HEK293T (cell line): ENCODE measurements at regions not wholly inside any gene's neighbourhood (a gene's known extent, or its start where the extent isn't known, plus 50 kb on each side); places are given as distances from the start of the nearest gene placed in this dataset.

ENCODE experiments used
- CTCF ChIA-PET: fragments of 350-600 bp; formaldehyde crosslinking; extraction: SDS; loops from one replicate; lab custom pipeline; 2021; ENCODE audit warnings: antibody characterized with exemption, inconsistent platforms; lab: Yijun Ruan, JAX
- POLR2A ChIA-PET: fragments of 350-600 bp; formaldehyde crosslinking; extraction: SDS; loops from one replicate; lab custom pipeline; 2020; ENCODE audit warnings: antibody characterized with exemption, inconsistent platforms; lab: Yijun Ruan, JAX
- DNase-seq: peaks from one replicate; pipeline ENCODE4 v3.0.0; 2012; ENCODE audit warnings: mixed read lengths; ENCODE audit errors: extremely low spot score
- ARNT ChIP-seq: fragments of 450-650 bp; IDR thresholded peaks from 2 replicates; pipeline ENCODE4 v1.6.1; 2017; ENCODE audit warnings: mild to moderate bottlenecking
- BHLHE40 ChIP-seq: fragments of 450-650 bp; IDR thresholded peaks from 2 replicates; pipeline ENCODE4 v1.6.1; 2016; ENCODE audit warnings: mild to moderate bottlenecking, moderate library complexity, borderline replicate concordance
- CTBP1 ChIP-seq: fragments of 450-650 bp; IDR thresholded peaks from 2 replicates; pipeline ENCODE4 v1.6.1; 2016; ENCODE audit warnings: borderline replicate concordance
- ELF4 ChIP-seq: fragments of 450-650 bp; IDR thresholded peaks from 2 replicates; pipeline ENCODE4 v1.6.1; 2017; ENCODE audit warnings: antibody characterized with exemption
- FOXA1 ChIP-seq: fragments of 450-650 bp; IDR thresholded peaks from 2 replicates; pipeline ENCODE4 v1.6.1; 2016; ENCODE audit warnings: mild to moderate bottlenecking
- FOXK2 ChIP-seq: fragments of 450-650 bp; IDR thresholded peaks from 2 replicates; pipeline ENCODE4 v1.6.1; 2016; ENCODE audit warnings: mild to moderate bottlenecking
- FOXM1 ChIP-seq: fragments of 450-650 bp; IDR thresholded peaks from 2 replicates; pipeline ENCODE4 v1.6.1; 2017; ENCODE audit warnings: mild to moderate bottlenecking, borderline replicate concordance
- HDGF ChIP-seq: fragments of 450-650 bp; IDR thresholded peaks from 2 replicates; pipeline ENCODE4 v1.6.1; 2017; ENCODE audit warnings: antibody characterized with exemption, borderline replicate concordance
- L3MBTL2 ChIP-seq: fragments of 450-650 bp; conservative IDR thresholded peaks from 2 replicates; pipeline ENCODE4 v1.6.1; 2016; ENCODE audit warnings: mild to moderate bottlenecking
- LEF1 ChIP-seq: fragments of 450-650 bp; IDR thresholded peaks from 2 replicates; pipeline ENCODE4 v1.6.1; 2017; ENCODE audit warnings: mild to moderate bottlenecking, borderline replicate concordance
- NFRKB ChIP-seq: fragments of 450-650 bp; IDR thresholded peaks from 2 replicates; pipeline ENCODE4 v1.6.1; 2016; ENCODE audit warnings: mild to moderate bottlenecking, moderate library complexity
- SP1 ChIP-seq: fragments of 450-650 bp; IDR thresholded peaks from 2 replicates; pipeline ENCODE4 v1.6.1; 2017
- SUZ12 ChIP-seq: fragments of 450-650 bp; IDR thresholded peaks from 2 replicates; pipeline ENCODE4 v1.6.1; 2016; ENCODE audit warnings: mild to moderate bottlenecking
- TARDBP ChIP-seq: fragments of 450-650 bp; IDR thresholded peaks from 2 replicates; pipeline ENCODE4 v1.6.1; 2016
- ZNF384 ChIP-seq: fragments of 450-650 bp; IDR thresholded peaks from 2 replicates; pipeline ENCODE4 v1.6.1; 2016
- TF ChIP-seq, protein P1 (sequence below): fragments of 450-650 bp; IDR thresholded peaks from 2 replicates; pipeline ENCODE4 v1.6.1; 2016

DNA sequence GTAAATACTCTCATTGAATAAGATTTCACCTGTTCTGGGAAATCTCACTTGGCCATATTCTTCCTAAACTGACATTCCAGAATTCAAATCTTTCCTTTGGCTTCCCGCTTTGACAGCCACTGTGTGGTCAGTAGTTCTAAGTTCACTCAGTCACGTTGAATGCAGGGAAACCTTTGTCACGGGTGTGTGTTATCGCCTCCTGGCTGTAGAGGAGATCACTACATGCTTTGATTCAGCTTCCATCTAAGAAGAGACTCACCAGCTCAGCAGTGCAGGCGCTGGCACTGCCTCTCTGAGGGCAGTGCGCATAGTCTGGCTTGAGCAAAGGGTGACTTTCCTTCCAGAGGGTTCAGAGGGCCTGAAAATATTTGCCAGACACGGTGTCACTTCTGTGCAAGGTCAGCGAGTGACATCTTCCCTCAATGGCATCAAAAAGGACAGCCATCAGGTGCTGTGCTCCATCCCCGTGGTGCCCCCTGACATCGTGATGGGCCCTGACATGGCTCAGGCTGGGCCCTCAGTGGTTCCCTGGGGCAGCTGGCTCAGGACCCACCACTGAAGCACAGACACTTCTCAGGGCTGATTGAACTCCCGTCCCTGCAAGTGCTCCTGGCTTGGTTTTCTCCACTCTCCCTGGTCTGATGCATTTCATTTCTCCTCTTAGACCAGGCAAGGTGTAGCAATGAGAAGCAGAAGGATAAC lies 635.4 kb upstream of the ARGLU1 start:
- CTCF ChIA-PET: interaction anchor here (0.7 to 1.1 kb wide), 2 partner anchors 10 to 665 kb away, joined by 3 to 4 read pairs; no protein-coding TSS in a partner anchor
- peak; percentile 21 for DNase-seq

DNA sequence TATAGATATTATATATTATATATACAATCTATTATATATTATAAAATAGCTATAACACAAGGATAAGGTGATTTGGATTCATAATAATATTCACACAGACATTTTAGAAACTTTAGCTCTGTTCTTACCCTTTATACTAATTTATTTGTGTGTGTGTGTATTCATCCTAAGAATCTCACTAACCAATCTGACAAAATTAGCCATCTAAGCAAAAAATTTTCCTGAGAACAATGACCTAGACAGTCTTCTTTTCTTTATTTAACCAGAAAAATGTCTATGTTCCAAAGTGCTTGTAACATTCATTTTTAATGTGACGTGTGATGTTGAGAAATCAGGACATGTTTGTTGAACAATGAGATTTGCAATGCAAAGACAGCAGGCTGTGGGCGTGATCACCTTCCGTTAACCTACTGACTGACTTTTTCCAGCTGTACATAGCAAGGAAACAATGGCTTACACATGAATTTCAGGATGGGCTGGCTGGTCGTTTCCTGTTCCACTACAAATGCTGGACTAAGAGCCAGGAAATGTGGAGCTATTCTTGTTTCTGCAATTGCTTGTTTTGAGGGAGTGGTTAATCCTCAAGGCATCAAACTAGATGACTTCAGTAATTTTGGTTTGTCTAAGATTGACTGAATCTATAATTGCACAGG lies 634.6 kb upstream of the ARGLU1 start:
- TF ChIP-seq TARDBP (no peak), NFRKB (no peak), LEF1 (no peak), CTBP1 (no peak), SUZ12 (no peak), ELF4 (no peak), FOXA1 (no peak), SP1 (no peak), ZNF384 (no peak), HDGF (no peak), L3MBTL2 (no peak), ARNT (no peak), FOXK2 (no peak), FOXM1 (no peak), BHLHE40 (no peak)
- TF ChIP-seq, protein P1, sequence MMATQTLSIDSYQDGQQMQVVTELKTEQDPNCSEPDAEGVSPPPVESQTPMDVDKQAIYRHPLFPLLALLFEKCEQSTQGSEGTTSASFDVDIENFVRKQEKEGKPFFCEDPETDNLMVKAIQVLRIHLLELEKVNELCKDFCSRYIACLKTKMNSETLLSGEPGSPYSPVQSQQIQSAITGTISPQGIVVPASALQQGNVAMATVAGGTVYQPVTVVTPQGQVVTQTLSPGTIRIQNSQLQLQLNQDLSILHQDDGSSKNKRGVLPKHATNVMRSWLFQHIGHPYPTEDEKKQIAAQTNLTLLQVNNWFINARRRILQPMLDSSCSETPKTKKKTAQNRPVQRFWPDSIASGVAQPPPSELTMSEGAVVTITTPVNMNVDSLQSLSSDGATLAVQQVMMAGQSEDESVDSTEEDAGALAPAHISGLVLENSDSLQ: no peak
- no peak for DNase-seq
- POLR2A ChIA-PET: no interaction called here
- CTCF ChIA-PET: interaction anchor here (0.7 to 1.1 kb wide), 3 partner anchors 9 to 666 kb away, joined by 3 read pairs; no protein-coding TSS in a partner anchor

More for the DNA sequence above, 635.4 kb upstream of the ARGLU1 start:
- TF ChIP-seq FOXK2: no peak
- TF ChIP-seq FOXM1: no peak
- TF ChIP-seq ZNF384: no peak
- TF ChIP-seq LEF1: no peak
- POLR2A ChIA-PET: no interaction called here

DNA sequence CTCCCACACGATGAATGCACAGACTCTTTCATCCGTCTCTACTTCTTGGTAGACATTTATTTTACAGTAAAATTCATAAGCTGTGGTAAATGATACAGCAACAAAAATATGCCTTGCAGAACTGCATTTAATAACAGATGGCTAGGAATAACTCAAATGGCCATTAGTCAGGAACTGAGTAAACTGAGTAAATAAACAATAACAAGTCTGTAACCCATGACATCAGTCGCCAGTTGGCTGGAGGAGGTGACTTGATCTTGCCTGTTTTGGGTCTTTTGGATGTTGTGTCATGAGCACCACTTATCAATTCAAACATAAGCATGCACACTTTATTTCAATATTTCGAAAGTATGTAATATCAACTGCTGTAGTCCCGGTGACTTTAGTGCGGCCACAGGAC lies 632.6 kb upstream of the ARGLU1 start:
- POLR2A ChIA-PET: no interaction called here
- no peak for DNase-seq
- no peak for TF ChIP-seq FOXK2
- TF ChIP-seq TARDBP: no peak
- no peak for TF ChIP-seq LEF1
- TF ChIP-seq, protein P1: no peak
- TF ChIP-seq SUZ12: no peak
- no peak for TF ChIP-seq SP1
- TF ChIP-seq ARNT: no peak
- TF ChIP-seq FOXM1: no peak
- TF ChIP-seq BHLHE40: no peak
- CTCF ChIA-PET: no interaction called here

DNA sequence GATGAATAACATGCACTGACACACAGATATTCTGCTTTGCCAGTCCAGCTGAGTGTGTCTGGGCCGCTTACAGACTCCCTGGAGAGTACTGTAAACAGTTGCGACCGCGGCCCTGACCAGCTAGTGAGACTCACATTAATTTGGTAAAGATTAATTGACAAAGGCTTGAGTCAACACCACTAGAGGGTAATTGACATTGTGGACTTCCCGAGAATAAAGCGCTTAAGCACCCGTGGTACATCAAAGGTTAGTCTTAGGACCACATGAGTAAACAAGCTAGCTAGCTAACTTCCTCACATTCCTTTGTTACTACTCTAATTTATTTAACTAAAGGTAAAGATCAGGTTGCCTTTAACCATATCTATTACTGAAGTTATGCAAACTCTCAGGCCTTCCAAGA lies 624.4 kb upstream of the ARGLU1 start:
- CTCF ChIA-PET: no interaction called here
- POLR2A ChIA-PET: no interaction called here
- TF ChIP-seq ELF4 (no peak), TARDBP (no peak), FOXK2 (no peak), HDGF (no peak), BHLHE40 (no peak), SP1 (no peak), ARNT (no peak), L3MBTL2 (no peak), LEF1 (no peak), NFRKB (no peak), ZNF384 (no peak), CTBP1 (no peak), SUZ12 (no peak), FOXA1 (no peak), FOXM1 (no peak)
- TF ChIP-seq, protein P1: no peak
- DNase-seq: no peak

DNA sequence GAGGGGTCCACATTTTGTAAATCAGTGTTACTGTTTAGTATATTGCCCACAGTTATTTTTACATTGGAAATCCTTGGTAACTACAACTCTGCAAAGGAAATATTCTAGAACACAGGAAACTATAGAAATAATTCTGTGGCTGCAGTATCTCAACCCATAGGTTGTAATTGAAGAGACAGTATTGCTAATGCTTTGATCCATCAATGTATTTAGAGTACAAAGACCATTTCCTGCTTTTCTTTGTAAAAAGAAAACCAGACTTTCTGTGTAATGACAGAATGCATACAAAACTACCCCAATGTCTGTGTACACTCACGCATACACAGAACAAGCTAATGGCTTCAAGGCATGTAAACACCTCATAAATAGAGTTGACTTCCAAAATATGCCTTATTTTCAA lies 622.1 kb upstream of the ARGLU1 start:
- ChIA-PET CTCF (no interaction called here), POLR2A (no interaction called here)
- TF ChIP-seq FOXM1 (no peak), ARNT (no peak), TARDBP (no peak), FOXK2 (no peak), BHLHE40 (no peak), CTBP1 (no peak), FOXA1 (no peak), LEF1 (no peak), HDGF (no peak), ELF4 (no peak)
- DNase-seq: no peak

DNA sequence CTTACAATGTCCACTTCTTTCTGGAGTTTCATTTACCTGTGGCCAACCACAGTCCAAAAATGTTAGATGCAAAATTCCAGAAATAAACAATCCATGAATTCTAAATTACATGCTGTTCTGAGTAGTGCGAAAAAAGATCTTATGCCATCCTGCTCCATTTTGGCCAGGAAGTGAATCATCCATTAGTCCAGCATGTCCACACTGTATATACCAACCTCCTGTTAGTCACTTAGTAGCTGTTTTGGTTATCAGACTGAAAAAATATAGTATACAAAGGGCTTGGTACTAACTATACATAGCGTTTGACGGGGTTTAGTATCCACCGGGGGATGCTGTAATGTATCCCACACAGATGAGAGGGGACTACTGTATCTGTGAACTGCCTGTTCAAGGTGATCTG lies 618.0 kb upstream of the ARGLU1 start:
- no peak for DNase-seq
- no peak for TF ChIP-seq FOXK2
- no peak for TF ChIP-seq LEF1
- TF ChIP-seq SUZ12: no peak
- TF ChIP-seq, protein P1: no peak
- TF ChIP-seq L3MBTL2: no peak
- no peak for TF ChIP-seq CTBP1
- no peak for TF ChIP-seq HDGF
- TF ChIP-seq ELF4: no peak
- no peak for TF ChIP-seq FOXA1
- TF ChIP-seq SP1: no peak
- TF ChIP-seq ZNF384: no peak
- no peak for TF ChIP-seq ARNT
- TF ChIP-seq BHLHE40: no peak
- TF ChIP-seq TARDBP: no peak
- TF ChIP-seq FOXM1: no peak
- TF ChIP-seq NFRKB: no peak
- ChIA-PET POLR2A (no interaction called here), CTCF (no interaction called here)
